ENCODE measurements at regions not wholly inside any gene's neighbourhood (a gene's known extent, or its start where the extent isn't known, plus 50 kb on each side); places are given as distances from the start of the nearest gene placed in this dataset.

- intact Hi-C loops (cut with DNase I) = no loop called here
- no peak for DNase-seq
- no peak for TF ChIP-seq CTCF (IDR thresholded peaks at IDR 0.05)
Observed at GRCh38 chr11:109317726-109318125, 104.3 kb upstream of the C11orf87 start.

GRCh38 chr11:109320595-109320994, 101.4 kb upstream of the C11orf87 start:
- Histone ChIP-seq H3K27me3 (ENCODE audit: low read depth) (no peaks in the 10 kb centered on the region), H3K36me3 (no peaks in the 10 kb centered on the region), H3K9me3 (no peaks in the 10 kb centered on the region), H3K4me1 (no peaks in the 10 kb centered on the region), H3K4me3 (no peak overlapping the region), H3K27ac (no peak overlapping the region)
- TF ChIP-seq CTCF (IDR thresholded peaks at IDR 0.05) = no peak
- no peak for ATAC-seq
- intact Hi-C loops (cut with DNase I) = no loop called here
- DNase-seq = no peak

More at GRCh38 chr11:109317726-109318125, 104.3 kb upstream of the C11orf87 start:
- H3K4me1 ChIP-seq = no peaks in the 10 kb centered on the region
- H3K9me3 ChIP-seq = no peaks in the 10 kb centered on the region
- no peak for ATAC-seq
- no peaks in the 10 kb centered on the region for H3K36me3 ChIP-seq
- H3K4me3 ChIP-seq = no peak overlapping the region
- H3K27ac ChIP-seq = no peak overlapping the region
- H3K27me3 ChIP-seq (ENCODE audit: low read depth) = no peaks in the 10 kb centered on the region

- no peaks in the 10 kb centered on the region for H3K36me3 ChIP-seq
- no peaks in the 10 kb centered on the region for H3K27me3 ChIP-seq (ENCODE audit: low read depth)
- intact Hi-C loops (cut with DNase I) = no loop called here
- no peak overlapping the region for H3K27ac ChIP-seq
- H3K9me3 ChIP-seq = no peaks in the 10 kb centered on the region
- no peak overlapping the region for H3K4me3 ChIP-seq
- no peak for ATAC-seq
- H3K4me1 ChIP-seq = no peaks in the 10 kb centered on the region
- DNase-seq = no peak
- no peak for TF ChIP-seq CTCF (IDR thresholded peaks at IDR 0.05)
Observed at GRCh38 chr11:109326781-109327180, 95.2 kb upstream of the C11orf87 start.

GRCh38 chr11:109329716-109330115, 92.3 kb upstream of the C11orf87 start:
- TF ChIP-seq CTCF (IDR thresholded peaks at IDR 0.05) = no peak
- intact Hi-C loops (cut with DNase I) = no loop called here
- DNase-seq (no peak), ATAC-seq (no peak)
- H3K27me3 ChIP-seq (ENCODE audit: low read depth) = no peaks in the 10 kb centered on the region
- H3K4me1 ChIP-seq = no peaks in the 10 kb centered on the region
- H3K36me3 ChIP-seq = no peaks in the 10 kb centered on the region
- H3K27ac ChIP-seq = no peak overlapping the region
- no peak overlapping the region for H3K4me3 ChIP-seq
- H3K9me3 ChIP-seq = no peaks in the 10 kb centered on the region

GRCh38 chr11:109338131-109338530, 83.9 kb upstream of the C11orf87 start:
- H3K4me3 ChIP-seq = no peak overlapping the region
- H3K36me3 ChIP-seq = no peaks in the 10 kb centered on the region
- no peak for ATAC-seq
- H3K9me3 ChIP-seq = no peaks in the 10 kb centered on the region
- H3K27ac ChIP-seq = no peak overlapping the region
- no peaks in the 10 kb centered on the region for H3K4me1 ChIP-seq
- no peak for DNase-seq
- no peaks in the 10 kb centered on the region for H3K27me3 ChIP-seq (ENCODE audit: low read depth)
- no peak for TF ChIP-seq CTCF (IDR thresholded peaks at IDR 0.05)
- intact Hi-C loops (cut with DNase I) = no loop called here

- no peaks in the 10 kb centered on the region for H3K4me1 ChIP-seq
- no peaks in the 10 kb centered on the region for H3K27me3 ChIP-seq (ENCODE audit: low read depth)
- TF ChIP-seq CTCF (IDR thresholded peaks at IDR 0.05) = no peak
- H3K4me3 ChIP-seq = no peak overlapping the region
- no peak overlapping the region for H3K27ac ChIP-seq
- intact Hi-C loops (cut with DNase I) = no loop called here
- no peaks in the 10 kb centered on the region for H3K9me3 ChIP-seq
- DNase-seq (no peak), ATAC-seq (no peak)
- no peaks in the 10 kb centered on the region for H3K36me3 ChIP-seq
Observed at GRCh38 chr11:109342261-109342660, 79.7 kb upstream of the C11orf87 start.

Measured in lower lobe of right lung (tissue), 2 donors.